HepG2 (cell line): ENCODE measurements at regions not wholly inside any gene's neighbourhood (a gene's known extent, or its start where the extent isn't known, plus 50 kb on each side); places are given as distances from the start of the nearest gene placed in this dataset.

Source experiments
- ARHGAP35 ChIP-seq: sonication (generic); formaldehyde crosslinking; IDR thresholded peaks from 2 replicates; pipeline ENCODE4 v1.9.0; 2022; ENCODE audit warnings: mild to moderate bottlenecking, inconsistent platforms, moderate library complexity, missing genetic modification reagents, borderline replicate concordance
- ATF1 ChIP-seq: IDR thresholded peaks from 2 replicates; pipeline ENCODE4 v1.6.1; 2016; ENCODE audit warnings: mild to moderate bottlenecking, control low read depth
- DR1 ChIP-seq: sonication (generic); formaldehyde crosslinking; IDR thresholded peaks from 2 replicates; pipeline ENCODE4 v1.8.0; 2021; ENCODE audit warnings: mild to moderate bottlenecking, missing genetic modification reagents, inconsistent platforms
- ERF ChIP-seq: IDR thresholded peaks from 2 replicates; pipeline ENCODE4 v1.6.1; 2018; ENCODE audit warnings: missing biosample characterization, missing genetic modification reagents
- FIP1L1 ChIP-seq: fragments of 200-400 bp; formaldehyde crosslinking; IDR thresholded peaks from 2 replicates; pipeline ENCODE4 v1.6.1; 2018; ENCODE audit warnings: low read depth, mild to moderate bottlenecking, low read length, moderate library complexity, borderline replicate concordance; ENCODE audit not compliant: insufficient read depth
- GABPB1 ChIP-seq: IDR thresholded peaks from 2 replicates; pipeline ENCODE4 v1.6.1; 2016; ENCODE audit warnings: mild to moderate bottlenecking, missing genetic modification reagents, moderate library complexity, missing compliant biosample characterization
- GFI1 ChIP-seq: sonication (generic); formaldehyde crosslinking; IDR thresholded peaks from 2 replicates; pipeline ENCODE4 v1.5.0; 2020; ENCODE audit warnings: missing genetic modification reagents, mild to moderate bottlenecking, borderline replicate concordance
- HMGXB4 ChIP-seq, 2 experiments: sonication (generic) in 1 of 2; formaldehyde crosslinking in 1 of 2; IDR thresholded peaks; 2 replicates each; pipeline versions ENCODE4 v1.4.0 to v1.6.1; 2018 to 2020; ENCODE audit warnings: missing genetic modification reagents in 2 of 2, borderline replicate concordance in 1 of 2, low read depth in 1 of 2, mild to moderate bottlenecking in 1 of 2, missing biosample characterization in 1 of 2
- HNRNPK ChIP-seq: fragments of 200-400 bp; formaldehyde crosslinking; IDR thresholded peaks from 2 replicates; pipeline ENCODE4 v1.6.1; 2018; ENCODE audit warnings: low read length, low read depth, moderate library complexity, mild to moderate bottlenecking; ENCODE audit not compliant: poor library complexity, severe bottlenecking
- MZF1 ChIP-seq: sonication (generic); formaldehyde crosslinking; IDR thresholded peaks from 2 replicates; pipeline ENCODE4 v1.8.1; 2023; ENCODE audit warnings: mild to moderate bottlenecking, missing genetic modification reagents, borderline replicate concordance
- NFE2 ChIP-seq: sonication (generic); formaldehyde crosslinking; IDR thresholded peaks from 2 replicates; pipeline ENCODE4 v1.4.0; 2020; ENCODE audit warnings: missing genetic modification reagents
- NFKBIZ ChIP-seq: IDR thresholded peaks from 2 replicates; pipeline ENCODE4 v1.6.1; 2018; ENCODE audit warnings: missing genetic modification reagents, missing compliant biosample characterization
- SIX1 ChIP-seq: sonication (generic); formaldehyde crosslinking; IDR thresholded peaks from 2 replicates; pipeline ENCODE4 v1.4.0; 2020; ENCODE audit warnings: missing genetic modification reagents, borderline replicate concordance
- TGIF2 ChIP-seq: IDR thresholded peaks from 2 replicates; pipeline ENCODE4 v1.6.1; 2016; ENCODE audit warnings: control low read depth, missing compliant biosample characterization
- TRIM24 ChIP-seq: sonication (generic); formaldehyde crosslinking; IDR thresholded peaks from 2 replicates; pipeline ENCODE4 v1.8.0; 2022; ENCODE audit warnings: mild to moderate bottlenecking, missing genetic modification reagents
- ZNF180 ChIP-seq: sonication (generic); formaldehyde crosslinking; IDR thresholded peaks from 2 replicates; pipeline ENCODE4 v1.4.0; 2020; ENCODE audit warnings: low read depth, missing genetic modification reagents, borderline replicate concordance
- ZNF3 ChIP-seq: IDR thresholded peaks from 2 replicates; pipeline ENCODE4 v1.7.0; 2017; ENCODE audit warnings: inconsistent platforms
- ZNF333 ChIP-seq: sonication (generic); formaldehyde crosslinking; IDR thresholded peaks from 2 replicates; pipeline ENCODE4 v1.4.0; 2020; ENCODE audit warnings: mild to moderate bottlenecking, missing genetic modification reagents, borderline replicate concordance
- TF ChIP-seq, protein P1 (sequence below): sonication (generic); formaldehyde crosslinking; IDR thresholded peaks from 2 replicates; pipeline ENCODE4 v1.4.0; 2020; ENCODE audit warnings: missing genetic modification reagents
- TF ChIP-seq, protein P2 (sequence below): IDR thresholded peaks from 2 replicates; pipeline ENCODE4 v1.6.1; 2016; ENCODE audit warnings: missing compliant biosample characterization, missing genetic modification reagents, borderline replicate concordance
- TF ChIP-seq, protein P3 (sequence below): sonication (generic); formaldehyde crosslinking; IDR thresholded peaks from 2 replicates; pipeline ENCODE4 v1.4.0; 2020; ENCODE audit warnings: missing genetic modification reagents

DNA sequence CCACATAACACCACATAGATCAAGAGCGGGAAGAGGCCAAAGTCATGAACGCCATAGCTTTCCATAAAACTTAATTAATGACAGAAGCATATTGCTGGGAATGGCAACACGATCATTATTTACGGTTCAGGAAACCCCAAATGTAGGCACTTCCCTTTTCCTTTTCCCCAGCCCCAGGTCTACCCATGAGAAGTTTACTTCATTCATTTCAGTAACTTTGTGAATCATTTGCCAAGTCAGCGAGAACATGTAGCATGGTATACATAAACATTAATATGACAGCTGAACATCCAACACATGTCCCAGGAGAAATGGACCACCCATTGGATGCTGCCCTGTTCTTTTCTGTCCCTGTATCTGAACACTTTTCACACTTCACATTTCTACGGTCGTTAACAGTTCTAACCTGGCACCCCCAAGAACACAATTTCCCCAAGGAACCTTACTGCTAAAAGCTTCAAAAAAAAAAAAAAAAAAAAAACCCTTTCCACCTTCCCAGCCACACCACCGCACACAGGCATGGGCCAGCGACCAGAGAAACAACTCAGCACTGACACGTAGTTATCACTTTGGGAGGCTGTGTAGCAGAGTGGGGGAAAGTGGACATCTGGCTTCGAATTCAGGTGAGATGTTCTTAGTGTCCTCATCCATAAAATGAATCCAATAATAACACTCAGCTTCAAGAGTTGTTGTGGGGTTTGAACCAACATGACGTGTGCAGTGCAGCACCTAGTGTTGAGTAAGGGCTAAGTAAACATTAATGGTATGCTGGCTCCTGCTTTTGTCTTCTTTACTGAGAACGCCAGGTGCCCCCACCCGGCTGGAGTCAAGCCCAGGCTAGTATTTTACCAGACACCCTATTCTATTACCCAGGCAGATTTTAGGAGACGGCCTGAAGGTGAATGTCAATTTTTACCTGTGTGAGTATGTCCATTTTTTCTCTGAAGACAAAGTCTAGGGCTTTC, 371.5 kb downstream of the LNPK start (continued):
- TF ChIP-seq ZNF333 (CRISPR knock-in tag) (no peak), GFI1 (CRISPR knock-in tag) (no peak), FIP1L1 (no peak), GABPB1 (CRISPR knock-in tag) (no peak), MZF1 (CRISPR knock-in tag) (no peak), ZNF180 (CRISPR knock-in tag) (no peak), TRIM24 (CRISPR knock-in tag) (no peak), NFKBIZ (CRISPR knock-in tag) (no peak), ZNF3 (no peak), DR1 (CRISPR knock-in tag) (no peak), TGIF2 (CRISPR knock-in tag) (no peak), SIX1 (CRISPR knock-in tag) (no peak), ARHGAP35 (no peak), HNRNPK (no peak), ATF1 (0 out of 2 replicates have a peak, but pooled peaks have one; percentile 14), NFE2 (CRISPR knock-in tag) (no peak), HMGXB4 (CRISPR knock-in tag; IDR thresholded peaks at IDR 0.05; ENCODE audit: borderline replicate concordance in 1 of 2, low read depth in 1 of 2) (no peak), ERF (CRISPR knock-in tag) (0 out of 2 replicates have a peak, but pooled peaks have one; percentile 33)
- TF ChIP-seq, protein P1, sequence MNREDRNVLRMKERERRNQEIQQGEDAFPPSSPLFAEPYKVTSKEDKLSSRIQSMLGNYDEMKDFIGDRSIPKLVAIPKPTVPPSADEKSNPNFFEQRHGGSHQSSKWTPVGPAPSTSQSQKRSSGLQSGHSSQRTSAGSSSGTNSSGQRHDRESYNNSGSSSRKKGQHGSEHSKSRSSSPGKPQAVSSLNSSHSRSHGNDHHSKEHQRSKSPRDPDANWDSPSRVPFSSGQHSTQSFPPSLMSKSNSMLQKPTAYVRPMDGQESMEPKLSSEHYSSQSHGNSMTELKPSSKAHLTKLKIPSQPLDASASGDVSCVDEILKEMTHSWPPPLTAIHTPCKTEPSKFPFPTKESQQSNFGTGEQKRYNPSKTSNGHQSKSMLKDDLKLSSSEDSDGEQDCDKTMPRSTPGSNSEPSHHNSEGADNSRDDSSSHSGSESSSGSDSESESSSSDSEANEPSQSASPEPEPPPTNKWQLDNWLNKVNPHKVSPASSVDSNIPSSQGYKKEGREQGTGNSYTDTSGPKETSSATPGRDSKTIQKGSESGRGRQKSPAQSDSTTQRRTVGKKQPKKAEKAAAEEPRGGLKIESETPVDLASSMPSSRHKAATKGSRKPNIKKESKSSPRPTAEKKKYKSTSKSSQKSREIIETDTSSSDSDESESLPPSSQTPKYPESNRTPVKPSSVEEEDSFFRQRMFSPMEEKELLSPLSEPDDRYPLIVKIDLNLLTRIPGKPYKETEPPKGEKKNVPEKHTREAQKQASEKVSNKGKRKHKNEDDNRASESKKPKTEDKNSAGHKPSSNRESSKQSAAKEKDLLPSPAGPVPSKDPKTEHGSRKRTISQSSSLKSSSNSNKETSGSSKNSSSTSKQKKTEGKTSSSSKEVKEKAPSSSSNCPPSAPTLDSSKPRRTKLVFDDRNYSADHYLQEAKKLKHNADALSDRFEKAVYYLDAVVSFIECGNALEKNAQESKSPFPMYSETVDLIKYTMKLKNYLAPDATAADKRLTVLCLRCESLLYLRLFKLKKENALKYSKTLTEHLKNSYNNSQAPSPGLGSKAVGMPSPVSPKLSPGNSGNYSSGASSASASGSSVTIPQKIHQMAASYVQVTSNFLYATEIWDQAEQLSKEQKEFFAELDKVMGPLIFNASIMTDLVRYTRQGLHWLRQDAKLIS = no peak
- TF ChIP-seq, protein P2, sequence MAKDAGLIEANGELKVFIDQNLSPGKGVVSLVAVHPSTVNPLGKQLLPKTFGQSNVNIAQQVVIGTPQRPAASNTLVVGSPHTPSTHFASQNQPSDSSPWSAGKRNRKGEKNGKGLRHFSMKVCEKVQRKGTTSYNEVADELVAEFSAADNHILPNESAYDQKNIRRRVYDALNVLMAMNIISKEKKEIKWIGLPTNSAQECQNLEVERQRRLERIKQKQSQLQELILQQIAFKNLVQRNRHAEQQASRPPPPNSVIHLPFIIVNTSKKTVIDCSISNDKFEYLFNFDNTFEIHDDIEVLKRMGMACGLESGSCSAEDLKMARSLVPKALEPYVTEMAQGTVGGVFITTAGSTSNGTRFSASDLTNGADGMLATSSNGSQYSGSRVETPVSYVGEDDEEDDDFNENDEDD = no peak
- TF ChIP-seq, protein P3, sequence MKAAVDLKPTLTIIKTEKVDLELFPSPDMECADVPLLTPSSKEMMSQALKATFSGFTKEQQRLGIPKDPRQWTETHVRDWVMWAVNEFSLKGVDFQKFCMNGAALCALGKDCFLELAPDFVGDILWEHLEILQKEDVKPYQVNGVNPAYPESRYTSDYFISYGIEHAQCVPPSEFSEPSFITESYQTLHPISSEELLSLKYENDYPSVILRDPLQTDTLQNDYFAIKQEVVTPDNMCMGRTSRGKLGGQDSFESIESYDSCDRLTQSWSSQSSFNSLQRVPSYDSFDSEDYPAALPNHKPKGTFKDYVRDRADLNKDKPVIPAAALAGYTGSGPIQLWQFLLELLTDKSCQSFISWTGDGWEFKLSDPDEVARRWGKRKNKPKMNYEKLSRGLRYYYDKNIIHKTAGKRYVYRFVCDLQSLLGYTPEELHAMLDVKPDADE = no peak
